Tibial nerve (tissue), 4 donors: ENCODE measurements at regions not wholly inside any gene's neighbourhood (a gene's known extent, or its start where the extent isn't known, plus 50 kb on each side); places are given as distances from the start of the nearest gene placed in this dataset.

Experiments used
- DNase-seq, 2 donors: peaks; one replicate each; pipeline ENCODE4 v3.0.0-alpha.2; 2019; ENCODE audit warnings: low spot score in 2 of 2
- H3K27ac ChIP-seq, 4 donors: fragments of 200-600 bp; sonication (generic) in 3 of 4; one replicate each; pipeline ENCODE4 v1.5.1; 2017 to 2019; ENCODE audit warnings: mild to moderate bottlenecking in 1 of 4
- H3K27me3 ChIP-seq, 2 donors: fragments of 200-600 bp; sonication (generic) in 1 of 2; one replicate each; pipeline versions ENCODE4 v1.5.1 to v1.6.0; 2017 to 2019
- H3K36me3 ChIP-seq, 3 donors: fragments of 200-600 bp; sonication (generic); one replicate each; pipeline ENCODE4 v1.5.1; 2018 to 2019
- H3K4me1 ChIP-seq, 4 donors: fragments of 200-600 bp; sonication (generic) in 3 of 4; one replicate each; pipeline ENCODE4 v1.5.1; 2017 to 2019
- H3K4me3 ChIP-seq, 4 donors: fragments of 200-600 bp; sonication (generic) in 3 of 4; one replicate each; pipeline ENCODE4 v1.5.1; 2017 to 2019; ENCODE audit warnings: mild to moderate bottlenecking in 1 of 4, moderate library complexity in 1 of 4
- H3K9me3 ChIP-seq, 4 donors: fragments of 200-600 bp; sonication (generic) in 3 of 4; one replicate each; pipeline ENCODE4 v1.5.1; 2017 to 2019
- EP300 ChIP-seq, 2 donors: sonication (generic); formaldehyde crosslinking; IDR thresholded peaks; one replicate each; pipeline ENCODE4 v1.6.1; 2017; ENCODE audit warnings: antibody characterized with exemption in 2 of 2, mild to moderate bottlenecking in 1 of 2
- POLR2A ChIP-seq, 2 donors: fragments of 450-650 bp; IDR thresholded peaks; one replicate each; pipeline ENCODE4 v1.6.1; 2017; ENCODE audit warnings: antibody characterized with exemption in 2 of 2, mild to moderate bottlenecking in 2 of 2, moderate library complexity in 2 of 2
- WGBS, 2 donors: methylation state at CpG; one replicate each; pipeline ENCODE4 v1.1.5; 2018; 5-methylcytosine and 5-hydroxymethylcytosine counted together
- TF ChIP-seq, protein P1 (sequence below), 5 experiments: fragments of 200-600 bp in 3 of 5; fragments of 450-650 bp in 2 of 5; sonication (generic) in 3 of 5; IDR thresholded peaks; one replicate each; pipeline ENCODE4 v1.5.1; 2016 to 2019; ENCODE audit warnings: antibody characterized with exemption in 5 of 5, mild to moderate bottlenecking in 3 of 5, moderate library complexity in 2 of 5

DNA sequence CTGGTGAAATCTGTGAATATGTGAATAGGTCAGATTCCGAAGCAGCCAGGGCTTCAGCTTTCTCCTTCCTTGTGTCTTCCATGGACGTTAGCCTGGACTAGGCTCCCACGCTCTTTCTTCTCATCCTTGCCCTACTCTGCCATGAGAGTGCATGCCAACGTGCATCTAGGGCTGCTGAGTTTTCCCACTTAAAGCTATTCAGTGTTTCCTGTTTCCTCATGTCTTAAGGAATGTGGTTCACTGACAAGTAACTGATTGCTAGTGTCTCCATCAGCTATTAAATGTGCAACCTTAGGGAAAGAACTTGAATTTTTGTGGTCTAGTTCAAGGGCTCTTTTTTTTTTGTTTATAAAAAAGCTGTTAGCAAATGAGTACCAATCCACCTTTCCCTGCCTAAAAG lies 642.3 kb upstream of the LINC00305 start:
- H3K27ac ChIP-seq: no peak overlapping the region
- TF ChIP-seq POLR2A (IDR thresholded peaks at IDR 0.05) (no peak), EP300 (IDR thresholded peaks at IDR 0.05) (no peak)
- TF ChIP-seq, protein P1, sequence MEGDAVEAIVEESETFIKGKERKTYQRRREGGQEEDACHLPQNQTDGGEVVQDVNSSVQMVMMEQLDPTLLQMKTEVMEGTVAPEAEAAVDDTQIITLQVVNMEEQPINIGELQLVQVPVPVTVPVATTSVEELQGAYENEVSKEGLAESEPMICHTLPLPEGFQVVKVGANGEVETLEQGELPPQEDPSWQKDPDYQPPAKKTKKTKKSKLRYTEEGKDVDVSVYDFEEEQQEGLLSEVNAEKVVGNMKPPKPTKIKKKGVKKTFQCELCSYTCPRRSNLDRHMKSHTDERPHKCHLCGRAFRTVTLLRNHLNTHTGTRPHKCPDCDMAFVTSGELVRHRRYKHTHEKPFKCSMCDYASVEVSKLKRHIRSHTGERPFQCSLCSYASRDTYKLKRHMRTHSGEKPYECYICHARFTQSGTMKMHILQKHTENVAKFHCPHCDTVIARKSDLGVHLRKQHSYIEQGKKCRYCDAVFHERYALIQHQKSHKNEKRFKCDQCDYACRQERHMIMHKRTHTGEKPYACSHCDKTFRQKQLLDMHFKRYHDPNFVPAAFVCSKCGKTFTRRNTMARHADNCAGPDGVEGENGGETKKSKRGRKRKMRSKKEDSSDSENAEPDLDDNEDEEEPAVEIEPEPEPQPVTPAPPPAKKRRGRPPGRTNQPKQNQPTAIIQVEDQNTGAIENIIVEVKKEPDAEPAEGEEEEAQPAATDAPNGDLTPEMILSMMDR (IDR thresholded peaks at IDR 0.05): no peak
- H3K36me3 ChIP-seq: no peaks in the 10 kb centered on the region
- no peaks in the 10 kb centered on the region for H3K27me3 ChIP-seq
- no peak overlapping the region for H3K4me3 ChIP-seq
- WGBS, 2 donors: 55 to 60% methylated on average over 4 of the region's 4 CpGs
- no peaks in the 10 kb centered on the region for H3K9me3 ChIP-seq
- DNase-seq: no peak
- no peaks in the 10 kb centered on the region for H3K4me1 ChIP-seq

DNA sequence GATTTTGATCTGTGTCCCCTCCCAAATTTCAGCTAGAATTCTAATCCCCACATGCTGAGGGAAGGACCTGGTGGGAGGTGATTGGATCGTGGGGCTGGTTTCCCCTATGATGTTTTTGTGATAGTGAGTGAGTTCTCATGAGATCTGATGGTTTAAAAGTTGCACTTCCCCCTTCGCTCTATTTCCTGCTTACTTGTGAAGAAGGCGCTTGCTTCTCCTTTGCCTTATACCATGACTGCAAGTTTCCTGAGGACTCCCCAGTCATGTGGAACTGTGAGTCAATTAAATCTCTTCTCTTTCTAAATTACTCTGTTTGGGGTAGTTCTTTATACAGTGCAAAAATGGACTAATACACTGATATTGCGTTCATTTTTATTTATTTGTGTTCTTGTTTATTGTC lies 636.8 kb upstream of the LINC00305 start:
- H3K36me3 ChIP-seq: no peaks in the 10 kb centered on the region
- no peaks in the 10 kb centered on the region for H3K4me1 ChIP-seq
- H3K4me3 ChIP-seq: no peak overlapping the region
- WGBS, 2 donors: 42 to 65% methylated on average over 4 of the region's 4 CpGs
- peaks cover 0 to 6% (median 1%) of the 10 kb centered on the region in 4 donors for H3K9me3 ChIP-seq
- no peak for DNase-seq
- TF ChIP-seq EP300 (IDR thresholded peaks at IDR 0.05) (no peak), POLR2A (IDR thresholded peaks at IDR 0.05) (no peak)
- TF ChIP-seq, protein P1 (IDR thresholded peaks at IDR 0.05): no peak
- H3K27ac ChIP-seq: no peak overlapping the region
- H3K27me3 ChIP-seq: no peaks in the 10 kb centered on the region

DNA sequence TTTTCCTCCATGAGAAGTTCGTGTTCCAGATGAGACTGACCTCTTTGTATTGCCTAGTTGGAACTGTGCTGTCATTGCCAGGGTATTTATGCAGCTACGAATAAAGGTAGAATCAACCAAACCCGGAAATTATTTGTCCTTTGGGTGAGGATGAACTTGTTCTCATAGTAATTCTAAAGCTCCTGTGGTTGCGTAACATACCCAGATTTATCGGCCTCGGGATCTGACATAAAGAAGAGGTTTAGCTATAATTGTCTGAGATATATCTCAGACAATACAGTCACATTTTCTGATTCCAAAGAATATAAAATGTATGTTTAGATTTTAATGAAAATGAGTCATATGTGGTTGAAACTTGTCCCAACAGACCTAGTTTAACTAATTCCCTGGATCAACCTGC lies 628.7 kb upstream of the LINC00305 start:
- TF ChIP-seq EP300 (IDR thresholded peaks at IDR 0.05): no peak
- TF ChIP-seq POLR2A (IDR thresholded peaks at IDR 0.05): no peak
- TF ChIP-seq, protein P1 (IDR thresholded peaks at IDR 0.05): no peak
- no peak for DNase-seq
- Histone ChIP-seq H3K27me3 (no peaks in the 10 kb centered on the region), H3K4me3 (no peak overlapping the region), H3K9me3 (peaks cover 0 to 5% (median 0%) of the 10 kb centered on the region in 4 donors), H3K27ac (no peak overlapping the region), H3K36me3 (no peaks in the 10 kb centered on the region), H3K4me1 (no peaks in the 10 kb centered on the region)
- WGBS, 2 donors: 82 to 87% methylated on average over 6 of the region's 6 CpGs

DNA sequence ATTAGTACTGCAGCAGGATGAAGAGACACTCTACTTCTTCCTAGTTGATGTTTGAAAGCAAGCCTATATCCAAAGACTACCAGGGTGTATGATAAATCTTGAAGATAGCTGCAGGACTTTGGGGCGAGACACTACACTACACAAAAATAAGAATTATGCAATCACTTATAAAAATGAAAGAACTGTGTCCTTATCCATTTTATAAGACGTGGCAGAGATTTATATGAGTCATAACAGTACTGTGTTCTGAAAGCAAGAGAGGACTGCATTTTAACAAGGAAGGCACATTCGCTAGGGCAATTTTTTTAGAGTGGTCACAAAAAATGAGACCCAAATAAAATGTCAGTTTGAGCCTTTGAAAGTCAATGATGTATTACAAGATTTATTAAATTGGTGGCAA lies 617.0 kb upstream of the LINC00305 start:
- no peak for DNase-seq
- WGBS, 2 donors: 47 to 66% methylated on average over 3 of the region's 3 CpGs

DNA sequence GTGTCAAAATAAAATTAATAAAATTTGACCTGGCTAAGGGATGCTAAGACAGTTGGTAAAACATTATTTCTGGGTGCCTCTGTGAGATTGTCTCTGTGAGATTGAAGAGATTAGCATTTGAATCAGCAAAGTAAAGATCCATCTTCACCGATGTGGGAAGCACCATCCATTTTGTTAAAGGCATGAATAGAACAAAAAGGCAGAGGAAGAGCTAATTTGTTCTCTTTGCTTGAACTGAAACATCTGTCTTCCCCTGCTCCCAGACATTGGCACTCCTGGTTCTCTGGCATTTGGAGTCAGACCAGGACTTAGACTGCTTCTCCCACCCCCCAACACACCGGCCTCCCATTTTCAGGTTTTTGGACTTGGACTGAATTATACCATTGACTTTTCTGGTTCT lies 603.8 kb upstream of the LINC00305 start:
- H3K27me3 ChIP-seq: no peaks in the 10 kb centered on the region
- WGBS, 2 donors: 70 to 75% methylated on average over 2 of the region's 2 CpGs
- H3K4me3 ChIP-seq: no peak overlapping the region
- no peaks in the 10 kb centered on the region for H3K36me3 ChIP-seq
- DNase-seq: no peak
- H3K27ac ChIP-seq: no peak overlapping the region
- no peaks in the 10 kb centered on the region for H3K4me1 ChIP-seq
- H3K9me3 ChIP-seq: no peaks in the 10 kb centered on the region
- TF ChIP-seq POLR2A (IDR thresholded peaks at IDR 0.05): no peak
- no peak for TF ChIP-seq EP300 (IDR thresholded peaks at IDR 0.05)
- TF ChIP-seq, protein P1 (IDR thresholded peaks at IDR 0.05): no peak

More for the DNA sequence above, 617.0 kb upstream of the LINC00305 start:
- H3K4me1 ChIP-seq: no peaks in the 10 kb centered on the region
- H3K36me3 ChIP-seq: no peaks in the 10 kb centered on the region
- no peak overlapping the region for H3K27ac ChIP-seq
- no peak overlapping the region for H3K4me3 ChIP-seq
- H3K27me3 ChIP-seq: no peaks in the 10 kb centered on the region
- H3K9me3 ChIP-seq: no peaks in the 10 kb centered on the region
- TF ChIP-seq POLR2A (IDR thresholded peaks at IDR 0.05): no peak
- no peak for TF ChIP-seq EP300 (IDR thresholded peaks at IDR 0.05)
- TF ChIP-seq, protein P1 (IDR thresholded peaks at IDR 0.05): no peak
